ENCODE measurements at regions not wholly inside any gene's neighbourhood (a gene's known extent, or its start where the extent isn't known, plus 50 kb on each side); places are given as distances from the start of the nearest gene placed in this dataset.
"Not testable (repeated sequence)": the region's sequence is repeated elsewhere in the genome, so short reads cannot be mapped to it uniquely, and the experiment has no call there.

DNA sequence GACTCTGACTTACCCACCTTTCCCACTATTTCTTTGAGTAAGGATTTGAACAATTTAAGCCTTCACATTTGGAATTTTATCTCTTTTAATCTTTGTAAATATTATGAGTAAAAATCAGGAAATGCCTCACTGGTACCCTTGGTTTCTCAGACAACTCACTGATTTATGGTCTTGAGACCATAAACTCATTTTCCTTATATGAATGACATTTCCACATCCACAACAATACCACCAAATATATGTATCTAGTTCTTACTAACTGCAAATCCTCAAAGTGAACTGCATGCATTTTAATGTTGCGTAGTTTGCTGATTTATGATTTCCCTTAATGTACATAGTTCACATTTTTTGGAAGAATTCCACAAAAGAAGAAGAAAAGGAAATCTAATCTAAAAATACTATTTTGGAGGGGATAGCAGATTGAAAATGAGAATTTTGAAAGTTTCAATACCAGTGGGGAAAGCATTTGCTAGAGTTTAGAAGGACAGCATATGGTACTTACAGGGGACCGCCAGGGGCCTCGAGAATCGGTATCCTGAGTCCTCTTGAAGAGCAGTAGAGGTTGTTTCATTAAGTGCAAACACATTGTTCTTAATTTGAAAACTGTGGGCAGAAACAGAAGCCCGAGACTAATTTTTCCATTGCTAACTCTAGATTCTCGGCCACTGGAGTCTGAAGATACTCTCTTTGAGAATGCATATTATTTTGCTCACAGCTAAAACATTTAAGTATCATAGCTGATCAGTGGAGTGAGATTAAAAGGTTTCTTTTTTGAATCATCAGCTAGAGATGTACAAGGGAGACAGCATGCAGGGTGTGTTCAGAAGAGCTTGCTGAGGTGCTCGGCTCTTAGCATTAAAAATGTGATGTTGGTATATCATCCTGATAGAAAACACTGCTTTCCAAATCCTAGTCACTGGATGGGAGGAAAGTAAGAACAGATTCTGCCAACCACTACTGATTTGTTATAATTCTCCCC, 964.0 kb downstream of the GATA3 start:
- no peak for DNase-seq (ENCODE audit: low read depth in 2 of 2)

DNA sequence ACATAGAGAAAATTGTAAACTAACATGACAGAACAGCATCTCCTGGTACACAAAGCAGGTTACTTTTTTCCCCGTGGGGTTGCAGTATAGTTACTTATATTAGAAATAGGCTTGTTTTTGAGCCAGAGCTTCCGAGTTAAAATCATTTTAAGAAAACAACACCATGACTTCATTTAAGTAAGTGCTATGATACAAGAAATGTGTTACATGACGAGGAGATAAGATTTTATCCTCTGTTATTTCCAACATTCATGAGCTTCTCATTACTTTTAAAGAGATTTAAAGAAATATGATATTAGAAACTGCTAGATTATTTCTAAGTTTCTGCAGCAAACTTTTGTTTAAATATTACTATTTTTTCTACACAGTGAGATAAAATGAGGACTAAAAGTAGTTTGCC, 968.7 kb downstream of the GATA3 start:
- DNase-seq (ENCODE audit: low read depth in 2 of 2) = no peak

DNA sequence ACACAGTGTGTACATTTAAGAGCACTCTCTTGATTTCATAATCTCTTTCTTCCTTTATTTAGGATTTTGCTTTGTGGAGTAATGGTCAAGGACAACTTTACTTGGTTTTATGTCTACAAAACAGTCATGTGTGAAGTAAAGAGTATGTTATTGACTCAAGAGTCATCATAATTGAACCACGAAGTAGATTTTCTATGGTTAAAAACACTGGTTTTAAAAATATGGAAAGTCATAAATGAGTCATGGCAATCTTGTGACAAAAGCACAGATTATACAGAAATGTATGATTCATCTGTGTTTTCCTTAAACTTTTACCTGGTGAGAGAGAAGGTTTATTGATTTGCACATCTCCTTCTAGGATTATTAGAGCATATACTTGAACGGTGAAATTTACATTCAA, 969.7 kb downstream of the GATA3 start:
- no peak for DNase-seq (ENCODE audit: low read depth in 2 of 2)

DNA sequence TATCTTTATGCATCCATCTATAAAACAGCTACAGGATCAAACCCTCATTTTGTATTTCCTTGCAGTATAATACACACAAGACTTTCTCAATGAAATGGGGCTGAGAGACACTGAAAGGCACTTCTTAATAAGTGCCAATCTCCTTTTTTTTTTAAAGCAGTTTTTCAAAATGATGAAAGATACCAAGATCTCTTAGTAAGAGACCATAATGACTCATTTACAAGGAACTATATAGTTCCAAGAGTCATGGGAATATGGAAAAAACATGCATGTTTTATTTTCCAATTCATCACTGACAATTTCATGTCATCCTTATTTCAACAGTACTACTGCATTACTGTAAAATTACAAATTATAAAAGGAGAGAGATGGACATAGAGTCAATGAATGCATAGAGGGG, 973.7 kb downstream of the GATA3 start:
- DNase-seq (ENCODE audit: low read depth in 2 of 2) = no peak

DNA sequence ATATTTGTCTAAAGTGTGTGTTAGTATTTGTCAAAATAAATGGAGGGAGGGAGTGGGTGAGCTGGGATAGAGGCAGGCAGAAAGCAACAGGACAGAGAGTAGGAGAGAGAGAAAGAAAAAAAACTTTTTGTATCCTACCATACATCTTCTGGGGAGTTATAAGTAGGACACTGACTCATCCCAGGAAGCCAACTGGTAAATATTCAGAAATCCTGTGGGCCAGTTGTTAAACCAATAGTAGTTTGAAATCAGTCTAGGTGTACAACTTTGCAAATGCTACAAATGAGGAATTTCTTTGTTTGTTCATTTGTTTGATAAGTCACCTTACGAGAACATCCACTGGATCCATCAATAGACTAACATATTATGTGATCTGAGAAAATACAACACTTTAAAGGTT, 980.9 kb downstream of the GATA3 start:
- no peak for DNase-seq (ENCODE audit: low read depth in 2 of 2)

DNA sequence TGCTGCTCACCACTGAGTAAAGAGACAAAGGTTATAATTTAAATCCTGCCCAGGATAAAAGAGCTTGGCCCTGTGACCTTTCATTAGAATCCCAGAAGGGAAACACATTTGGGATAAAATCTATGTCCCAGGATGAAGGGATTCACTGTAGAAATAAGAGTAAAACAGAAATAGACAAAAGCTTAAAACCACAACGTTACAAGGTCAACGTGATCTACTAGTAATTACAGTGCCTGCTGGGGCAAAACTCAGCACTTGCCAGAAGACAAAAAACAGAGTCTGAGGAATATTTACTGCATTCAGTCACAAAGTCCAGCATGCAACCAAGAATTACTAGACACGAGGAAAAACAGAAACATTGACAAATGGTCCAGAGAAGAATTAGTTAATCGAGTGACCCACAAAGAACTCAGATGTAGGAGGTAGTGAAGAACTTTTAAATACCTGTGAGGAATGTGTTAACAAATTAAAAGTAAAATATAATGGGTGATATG, 982.3 kb downstream of the GATA3 start:
- DNase-seq (ENCODE audit: low read depth in 2 of 2) = no peak

DNA sequence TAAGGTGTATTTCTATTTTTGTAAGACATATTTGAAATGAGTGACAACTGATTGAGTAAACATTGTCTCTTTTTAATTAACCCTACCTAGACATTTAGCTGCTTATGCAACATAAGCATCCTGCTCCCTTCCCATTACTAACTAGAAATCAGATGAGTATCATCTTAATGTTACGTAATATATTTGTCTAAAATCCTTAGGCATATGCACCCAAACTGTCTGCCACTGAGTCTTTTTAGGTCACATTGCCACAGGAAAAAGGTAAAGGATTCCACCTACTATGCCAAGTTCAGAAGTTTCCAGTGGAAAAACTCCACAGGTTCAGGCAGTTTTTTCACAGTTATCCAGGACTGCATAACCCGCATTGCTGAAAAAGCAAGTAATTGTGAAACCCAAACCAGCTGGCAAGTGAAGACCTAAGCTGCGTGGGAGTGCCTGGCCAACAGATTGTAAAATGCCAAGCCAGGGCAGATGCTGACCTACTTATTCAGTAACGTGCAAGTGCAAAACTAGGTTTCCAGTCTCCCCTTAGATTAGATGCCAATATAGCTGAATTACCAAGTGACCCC, 983.7 kb downstream of the GATA3 start:
- DNase-seq (ENCODE audit: low read depth in 2 of 2) = no peak

DNA sequence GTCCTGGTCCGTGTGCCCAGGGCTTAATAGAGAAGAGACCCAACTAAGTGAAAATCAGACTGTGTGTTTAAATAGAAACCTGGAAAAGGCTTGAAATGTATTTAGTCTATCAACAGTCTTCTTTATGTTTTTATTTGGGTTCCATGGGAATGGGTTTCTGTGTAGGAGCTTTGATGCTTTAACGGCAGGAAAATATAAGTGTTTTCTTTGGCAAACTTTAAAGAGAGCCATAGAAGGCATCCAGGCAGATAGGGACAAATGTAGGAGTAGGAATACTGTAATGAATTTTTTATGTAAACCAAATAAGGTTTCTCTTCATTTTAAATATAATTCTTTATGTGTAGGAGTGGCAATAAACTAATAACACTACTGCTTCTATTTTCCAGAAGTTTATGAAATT, 989.0 kb downstream of the GATA3 start:
- no peak for DNase-seq (ENCODE audit: low read depth in 2 of 2)

DNA sequence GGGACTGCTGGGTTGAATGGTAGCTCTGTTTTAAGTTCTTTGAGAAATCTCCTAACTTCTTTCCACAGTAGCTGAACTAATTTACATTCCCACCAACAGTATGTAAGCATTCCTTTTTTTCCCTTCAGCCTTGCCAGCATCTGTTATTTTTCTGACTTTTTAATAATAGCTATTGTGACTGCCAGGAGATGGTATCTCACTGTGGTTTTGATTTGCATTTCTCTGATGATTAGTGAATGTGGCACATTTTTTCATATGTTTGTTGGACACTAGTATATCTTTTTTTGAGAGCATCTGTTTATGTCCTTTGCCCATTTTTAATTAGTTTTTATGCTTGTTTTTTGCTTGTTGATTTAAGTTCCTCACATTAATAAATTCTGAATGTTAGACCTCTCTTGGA, 990.8 kb downstream of the GATA3 start:
- no peak for DNase-seq (ENCODE audit: low read depth in 2 of 2)

DNA sequence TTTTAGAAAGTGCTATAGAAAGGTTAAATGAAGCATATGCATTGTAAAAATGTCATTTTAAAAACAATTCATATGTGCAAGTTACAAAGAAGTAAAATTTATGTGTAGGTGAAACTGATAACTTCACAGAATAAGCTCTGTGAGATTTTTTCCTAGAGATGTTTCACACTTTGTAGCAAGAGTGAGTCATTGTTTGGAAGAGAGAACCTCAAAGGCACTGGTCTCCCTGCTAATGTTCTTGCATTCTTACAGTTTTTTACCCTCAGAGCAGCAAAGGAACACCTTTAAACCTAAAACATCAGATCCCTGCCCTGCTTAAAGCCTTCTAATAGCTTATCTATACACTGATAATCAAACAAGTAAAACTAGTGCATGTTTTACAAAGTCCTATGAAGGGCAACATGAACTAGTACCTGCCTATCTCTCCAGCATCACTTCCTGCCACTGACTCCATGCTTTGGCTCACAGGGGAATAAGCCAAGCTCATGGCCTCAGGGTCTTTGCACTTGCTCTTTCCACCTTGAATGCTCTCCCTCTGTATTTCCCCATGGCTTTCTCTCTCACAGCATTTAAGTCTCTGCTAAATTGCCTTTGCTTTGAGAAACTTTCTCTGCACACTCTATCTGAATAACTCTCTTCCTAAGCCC, 997.0 kb downstream of the GATA3 start:
- no peak for DNase-seq (ENCODE audit: low read depth in 2 of 2)

DNA sequence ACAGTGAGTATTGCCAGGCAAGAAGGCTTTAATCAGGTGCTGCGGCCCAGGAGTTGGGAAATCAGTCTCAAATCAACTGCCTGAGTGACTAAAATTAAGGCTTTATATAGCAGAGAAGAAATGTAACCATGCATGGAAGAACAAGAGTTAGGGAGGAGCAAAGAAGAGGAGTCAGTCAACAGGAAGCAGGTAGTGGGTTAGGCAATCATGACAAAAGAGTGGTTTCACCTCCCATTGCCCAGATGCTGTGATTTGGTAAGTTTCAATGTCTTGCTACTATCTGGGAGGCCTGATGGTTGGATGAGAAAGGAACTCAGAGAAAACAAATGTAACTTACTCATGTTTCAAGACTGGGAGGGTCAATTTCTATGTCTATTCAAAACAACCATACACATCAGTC, 998.3 kb downstream of the GATA3 start:
- no peak for DNase-seq (ENCODE audit: low read depth in 2 of 2)

DNA sequence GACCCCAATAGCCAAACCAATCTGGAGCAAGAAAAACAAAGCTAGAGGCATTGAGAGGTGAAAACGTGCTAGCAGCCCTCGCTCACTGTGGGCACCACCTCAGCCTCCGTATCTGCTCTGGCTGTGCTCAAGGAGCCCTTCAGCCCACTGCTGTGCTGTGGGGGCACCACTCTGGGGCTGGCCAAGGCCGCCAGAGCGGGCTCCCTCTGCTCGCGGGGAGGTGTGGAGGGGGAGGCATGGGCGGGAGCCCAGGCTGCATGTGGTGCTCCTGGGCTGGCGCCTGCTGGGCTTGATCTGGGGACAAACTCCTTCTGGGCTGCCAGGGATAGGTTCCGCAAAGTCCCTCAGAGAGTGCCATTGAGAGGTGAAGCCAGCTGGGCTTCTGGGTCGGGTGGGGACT, 1002.0 kb downstream of the GATA3 start:
- DNase-seq (ENCODE audit: low read depth in 2 of 2) = no peak

DNA sequence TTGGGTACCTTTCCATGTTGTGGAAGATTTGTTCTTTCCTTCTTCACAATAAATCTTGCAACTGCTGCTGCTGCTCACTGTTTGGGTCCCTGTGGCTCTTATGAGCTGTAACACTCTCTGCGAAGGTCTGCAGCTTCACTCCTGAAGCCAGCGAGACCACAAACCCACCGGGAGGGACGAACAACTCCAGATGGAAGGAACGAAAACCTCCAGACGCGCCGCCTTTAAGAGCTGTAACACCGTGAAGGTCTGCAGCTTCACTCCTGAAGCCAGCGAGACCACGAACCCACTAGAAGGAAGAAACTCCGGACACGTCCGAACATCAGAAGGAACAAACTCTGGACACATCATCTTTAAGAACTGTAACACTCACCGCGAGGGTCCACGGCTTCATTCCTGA, 1002.8 kb downstream of the GATA3 start:
- DNase-seq (ENCODE audit: low read depth in 2 of 2) = not testable (repeated sequence)

DNA sequence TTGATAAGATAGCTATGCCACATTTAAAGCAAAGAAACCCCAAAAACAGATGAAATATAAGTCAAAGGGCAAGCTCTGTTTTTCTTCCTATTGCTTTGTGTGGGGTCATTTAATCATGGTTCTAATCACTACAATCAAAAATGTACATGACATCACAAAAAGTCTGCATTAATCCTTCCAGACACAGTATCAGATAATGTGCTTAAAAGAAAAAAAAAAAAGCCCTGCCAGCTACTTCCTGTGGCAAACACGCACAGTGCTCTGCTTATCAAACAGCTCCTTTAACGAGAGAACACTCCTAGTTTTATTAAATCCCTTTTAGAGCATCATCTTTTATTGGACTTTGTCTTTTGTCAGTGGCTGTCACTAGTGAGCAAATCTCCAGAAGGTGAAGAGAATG, 1005.8 kb downstream of the GATA3 start:
- DNase-seq (ENCODE audit: low read depth in 2 of 2) = no peak

DNA sequence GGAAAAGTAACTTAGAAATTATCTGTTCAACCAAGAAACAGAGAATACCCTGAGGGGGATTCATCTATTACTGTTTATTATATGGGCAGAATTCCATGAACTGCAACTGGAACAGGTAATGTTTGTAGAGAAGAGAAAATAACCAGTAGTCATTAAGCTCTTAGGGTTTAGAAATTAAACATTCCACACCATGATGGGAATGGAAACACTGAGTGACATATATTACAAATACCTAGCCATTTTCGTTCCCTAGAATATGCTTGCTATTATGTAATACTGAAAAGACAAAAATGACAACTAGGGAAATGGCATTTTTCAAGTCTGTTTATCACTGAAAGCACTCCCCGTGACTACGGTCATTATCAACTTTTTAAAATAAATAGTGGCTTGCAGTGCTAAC, 1007.4 kb downstream of the GATA3 start:
- no peak for DNase-seq (ENCODE audit: low read depth in 2 of 2)

DNA sequence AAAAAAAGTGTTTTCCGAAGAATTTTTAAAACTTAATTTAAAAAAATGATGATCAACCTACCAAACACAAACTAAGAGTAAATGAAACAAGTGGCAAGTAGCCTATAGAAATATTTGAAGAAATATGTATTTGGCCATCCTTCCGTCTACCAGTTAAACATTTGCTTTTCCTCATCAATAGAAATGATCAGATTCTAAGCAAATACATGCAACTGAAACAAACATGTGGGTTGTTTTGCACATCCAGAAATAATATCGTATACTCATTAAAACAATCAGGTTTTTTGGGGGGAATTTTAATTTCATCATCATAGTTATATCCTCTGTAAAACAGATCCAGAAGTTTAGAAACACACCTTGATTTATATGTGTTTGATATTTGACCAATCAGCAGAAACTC, 1011.7 kb downstream of the GATA3 start:
- no peak for DNase-seq (ENCODE audit: low read depth in 2 of 2)

DNA sequence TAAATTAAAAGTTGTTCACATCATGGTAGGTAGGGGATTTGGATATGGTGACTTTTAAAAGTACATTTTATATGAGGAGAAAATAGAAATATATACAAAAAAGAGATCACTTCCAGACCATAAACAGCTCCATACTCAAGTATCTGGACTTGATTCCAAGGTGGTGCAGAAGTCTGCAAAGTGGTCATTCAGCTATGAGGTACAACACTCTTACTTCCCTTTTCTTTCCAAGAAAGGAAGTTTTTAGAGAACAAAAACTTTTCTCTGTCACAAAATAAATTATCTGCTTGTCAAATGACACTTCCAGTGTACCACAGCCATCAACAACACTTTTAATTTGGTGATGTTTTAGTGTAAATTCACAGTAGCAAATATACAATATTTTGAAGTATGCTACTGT, 1013.5 kb downstream of the GATA3 start:
- DNase-seq (ENCODE audit: low read depth in 2 of 2) = no peak

DNA sequence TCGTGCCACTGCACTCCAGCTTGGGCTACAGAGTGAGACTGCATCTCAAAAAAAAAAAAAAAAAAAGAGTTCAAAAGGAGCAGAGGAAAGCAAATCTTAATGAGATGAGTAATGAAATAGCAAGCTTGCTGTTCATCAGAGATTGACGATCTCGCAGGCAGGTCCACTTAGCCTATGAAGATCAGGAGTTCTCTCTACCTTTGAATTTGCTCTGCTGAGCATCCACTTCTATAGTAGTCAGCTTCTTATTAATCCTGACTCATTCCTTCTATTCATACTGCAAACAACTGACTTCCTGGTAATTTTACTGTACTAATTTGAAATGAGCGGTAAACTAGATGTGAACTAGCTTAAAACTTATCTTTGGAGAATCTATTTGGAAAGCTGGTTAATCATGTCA, 1014.6 kb downstream of the GATA3 start:
- no peak for DNase-seq (ENCODE audit: low read depth in 2 of 2)

DNA sequence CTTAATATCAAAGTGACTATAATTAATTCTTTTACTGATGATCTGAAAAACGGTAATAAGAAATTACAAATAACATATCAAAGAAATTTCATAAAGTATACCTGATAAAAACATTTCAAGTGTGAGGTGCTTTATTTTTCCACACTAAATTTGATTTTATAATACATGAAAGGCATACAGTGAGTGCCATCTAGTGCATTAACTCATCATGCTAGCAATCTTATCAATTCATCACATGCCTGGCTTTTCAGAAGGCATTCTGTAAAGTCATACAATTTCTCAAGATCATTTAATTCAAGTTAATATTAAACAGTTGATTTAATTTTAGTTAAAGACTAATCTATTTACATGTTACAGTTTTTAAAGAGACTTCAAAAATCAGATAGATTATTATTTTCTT, 1020.9 kb downstream of the GATA3 start:
- DNase-seq (ENCODE audit: low read depth in 2 of 2) = no peak

DNA sequence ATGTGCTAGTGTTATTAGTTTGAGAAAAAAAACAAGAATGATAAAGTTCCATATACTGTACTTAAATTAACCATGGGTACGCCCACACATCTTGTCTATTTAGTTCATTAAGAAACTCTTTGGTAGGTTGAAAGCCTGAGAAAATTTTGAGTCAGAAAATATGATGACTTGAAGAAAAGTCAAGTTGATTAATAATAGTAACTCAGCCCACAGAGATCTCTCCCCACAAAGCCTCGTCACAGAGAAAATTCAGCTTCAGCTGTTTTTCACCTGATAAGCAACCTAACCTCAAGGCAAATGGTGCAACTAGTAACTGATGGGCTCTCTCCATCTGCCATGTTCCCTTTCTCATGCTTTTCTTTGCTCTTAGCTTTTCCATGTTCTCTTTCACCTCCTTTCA, 1021.6 kb downstream of the GATA3 start:
- no peak for DNase-seq (ENCODE audit: low read depth in 2 of 2)

DNA sequence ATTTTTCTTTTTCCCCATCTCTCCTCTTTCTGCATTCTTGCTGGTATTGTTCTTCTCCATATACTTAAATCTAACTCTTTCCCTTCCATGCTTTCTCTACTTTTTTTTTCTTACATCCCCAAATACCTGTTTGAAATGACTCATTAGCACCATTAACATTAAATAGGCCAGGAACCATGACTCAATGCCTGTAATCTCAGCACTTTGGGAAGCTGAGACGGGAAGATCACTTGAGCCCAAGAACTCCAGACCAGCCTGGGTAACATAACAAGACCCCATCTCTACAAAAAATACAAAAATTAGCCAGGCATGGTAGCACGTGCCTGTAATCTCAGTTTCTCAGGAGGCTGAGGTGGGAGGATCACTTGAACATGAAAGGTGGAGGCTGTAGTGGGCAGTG, 1026.8 kb downstream of the GATA3 start:
- DNase-seq (ENCODE audit: low read depth in 2 of 2) = no peak

DNA sequence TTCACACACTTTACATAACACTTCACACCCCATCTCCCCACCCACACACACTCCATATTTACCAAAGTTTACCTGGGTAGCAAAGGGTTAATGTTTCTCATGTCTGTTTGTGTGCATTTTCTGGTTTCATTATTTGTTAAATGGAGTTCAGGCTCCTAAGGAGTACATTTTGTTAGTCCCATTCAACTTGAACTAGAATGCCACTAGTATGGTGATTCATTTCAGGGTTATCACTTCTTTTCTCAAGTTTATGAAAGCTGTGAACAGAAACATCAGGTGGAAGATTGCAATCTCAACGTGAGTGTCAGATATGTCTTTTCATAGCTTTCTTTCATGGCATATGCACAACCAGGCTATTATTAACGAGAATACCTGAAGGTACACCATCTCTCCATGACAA, 1027.5 kb downstream of the GATA3 start:
- DNase-seq (ENCODE audit: low read depth in 2 of 2) = no peak
